ENCODE measurements at regions not wholly inside any gene's neighbourhood (a gene's known extent, or its start where the extent isn't known, plus 50 kb on each side); places are given as distances from the start of the nearest gene placed in this dataset.

DNA sequence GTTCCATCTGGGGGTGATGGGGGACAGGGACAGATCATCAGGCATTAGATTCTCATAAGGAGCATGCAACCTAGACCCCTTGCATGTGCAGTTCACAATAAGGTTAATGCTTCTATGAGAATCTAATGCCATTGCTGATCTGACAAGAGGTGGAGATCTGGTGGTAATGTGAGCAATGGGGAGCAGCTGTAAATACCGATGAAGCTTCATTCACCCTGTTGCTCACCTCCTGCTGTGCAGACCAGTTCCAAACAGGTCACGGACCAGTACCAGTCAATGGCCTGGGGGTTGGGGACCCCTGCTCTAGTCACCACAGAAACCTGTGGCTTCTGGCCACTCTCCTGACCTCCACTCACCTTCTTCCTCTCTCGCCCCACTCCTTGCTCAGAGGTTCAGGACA is 229.9 kb downstream of the PTPRU start:
- no peak for DNase-seq (ENCODE audit: low spot score)
- in situ Hi-C loops (cut with HindIII; ENCODE audit: low sequenced_read_pairs) = no loop called here

GRCh38 chr1:29465755-29466154 is 229.4 kb downstream of the PTPRU start:
- no peak for DNase-seq (ENCODE audit: low spot score)
- in situ Hi-C loops (cut with HindIII; ENCODE audit: low sequenced_read_pairs) = no loop called here

DNA sequence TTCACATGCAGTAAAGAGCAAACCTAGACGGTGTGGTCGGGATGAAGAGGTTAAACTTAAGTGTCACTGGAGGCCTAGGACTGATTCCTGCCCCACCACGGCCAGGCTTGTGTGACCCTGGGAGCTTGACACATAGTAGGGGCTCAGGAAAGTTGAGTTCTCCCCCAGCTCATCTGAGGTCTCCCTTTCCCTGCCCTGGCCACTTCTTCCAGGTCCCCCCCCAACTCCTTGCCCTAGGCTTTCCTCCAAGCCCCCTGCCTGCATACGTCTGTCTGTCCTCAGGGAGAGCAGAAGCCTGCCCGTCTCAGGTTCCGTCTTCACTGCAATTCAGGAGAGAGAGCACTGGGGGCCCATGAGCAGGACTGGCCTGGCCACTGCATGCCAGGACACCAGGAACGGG is 225.8 kb downstream of the PTPRU start:
- no peak for DNase-seq (ENCODE audit: low spot score)
- in situ Hi-C loops (cut with HindIII; ENCODE audit: low sequenced_read_pairs) = no loop called here

DNA sequence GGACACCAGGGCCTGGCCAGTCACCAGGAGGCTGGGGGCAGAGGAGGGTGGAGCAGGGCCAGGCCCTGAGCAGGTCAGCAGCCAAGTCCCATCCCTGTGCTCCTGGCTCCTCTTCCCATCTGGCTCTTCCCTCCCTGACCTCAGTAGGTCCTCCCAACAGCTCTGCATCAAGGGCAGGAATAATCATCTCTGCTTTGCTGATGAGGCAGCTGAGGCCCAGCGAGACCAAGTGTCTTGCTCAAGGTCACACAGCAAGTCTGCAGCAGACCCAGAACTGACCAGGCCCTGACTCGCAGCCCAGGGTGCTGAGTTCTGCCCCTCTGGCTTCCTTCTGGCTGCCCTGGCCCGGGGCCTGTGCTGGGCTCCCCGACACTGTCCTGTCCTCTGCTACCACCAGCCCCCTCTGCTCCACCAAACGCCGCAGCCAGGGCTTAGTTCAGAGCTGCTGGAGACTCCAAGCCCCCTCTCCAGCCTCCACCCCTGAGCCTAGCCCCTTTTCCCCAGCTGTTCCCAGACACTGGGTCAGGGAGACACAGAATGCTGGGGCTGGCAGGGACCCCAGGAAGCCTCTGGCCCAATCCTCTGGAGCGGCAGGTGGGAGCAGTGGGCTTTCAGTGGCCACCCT is 224.9 kb downstream of the PTPRU start:
- in situ Hi-C loops (cut with HindIII; ENCODE audit: low sequenced_read_pairs) = no loop called here
- peak; percentile 34 for DNase-seq (ENCODE audit: low spot score)

DNA sequence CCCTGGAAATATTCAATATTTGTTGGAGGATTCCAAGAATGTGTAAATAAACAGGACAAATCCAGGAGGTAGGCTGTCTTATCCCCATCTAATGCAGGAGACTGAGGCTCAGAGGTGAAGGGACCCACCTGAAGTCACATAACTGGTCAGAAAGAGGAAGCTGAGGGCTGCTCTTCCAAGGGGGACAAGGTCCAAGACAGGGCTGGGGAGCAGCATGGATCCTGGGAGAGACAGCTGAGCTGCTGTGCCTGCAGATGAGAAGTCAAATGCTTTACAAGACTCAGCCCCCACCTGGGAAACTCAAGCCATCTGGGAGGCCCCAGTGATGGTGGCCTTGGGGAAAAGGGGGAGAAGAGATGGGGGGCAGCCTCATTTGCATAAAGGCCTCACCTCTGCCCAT is 224.4 kb downstream of the PTPRU start:
- in situ Hi-C loops (cut with HindIII; ENCODE audit: low sequenced_read_pairs) = no loop called here

DNA sequence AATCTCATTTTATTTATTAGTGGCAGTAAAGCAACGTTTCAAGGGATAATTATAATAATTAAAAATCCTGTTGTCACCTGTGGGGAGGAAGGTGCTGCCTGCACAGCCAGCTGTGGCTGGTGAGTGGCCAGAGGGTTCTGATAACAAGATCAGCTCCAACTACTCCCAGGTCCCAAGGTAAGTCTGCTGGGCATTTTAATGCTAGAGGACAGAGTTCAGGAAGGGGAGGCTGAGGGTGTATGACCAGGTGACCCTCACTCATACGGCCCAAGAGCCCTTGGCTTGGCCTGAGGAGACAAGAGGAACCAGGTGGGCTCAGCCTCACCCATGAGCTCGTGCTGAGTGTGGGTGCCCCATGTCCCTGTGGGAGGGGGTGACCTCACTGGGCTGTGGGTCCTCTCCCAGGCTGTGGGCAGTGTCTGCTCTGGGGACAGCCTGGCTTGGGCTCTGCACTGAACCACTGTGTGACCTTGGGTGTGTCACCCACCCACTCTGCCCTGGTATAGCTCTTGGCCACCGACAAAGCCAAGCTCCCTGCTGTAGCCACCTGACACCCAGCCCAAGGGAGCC is 223.8 kb downstream of the PTPRU start:
- in situ Hi-C loops (cut with HindIII; ENCODE audit: low sequenced_read_pairs) = no loop called here

More for the DNA sequence above, 224.4 kb downstream of the PTPRU start:
- no peak for DNase-seq (ENCODE audit: low spot score)

DNA sequence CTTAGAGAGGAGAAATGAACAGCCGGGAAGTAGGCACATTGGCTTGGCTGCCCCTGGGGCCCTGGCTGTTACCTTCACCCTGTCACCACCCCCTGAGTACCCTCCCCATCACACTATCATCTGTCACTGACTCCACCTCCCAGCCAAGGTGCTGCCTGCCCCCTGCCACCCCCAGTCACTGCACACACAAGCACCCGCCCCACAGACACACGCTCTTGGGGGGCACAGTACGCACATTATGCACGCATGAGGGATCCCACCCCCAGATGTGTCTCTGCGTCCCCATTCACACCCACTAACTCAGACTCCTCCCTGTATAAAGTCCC is 223.3 kb downstream of the PTPRU start:
- DNase-seq (ENCODE audit: low spot score) = no peak
- in situ Hi-C loops (cut with HindIII; ENCODE audit: low sequenced_read_pairs) = no loop called here

More for the DNA sequence above, 223.8 kb downstream of the PTPRU start:
- DNase-seq (ENCODE audit: low spot score) = no peak

- in situ Hi-C loops (cut with HindIII; ENCODE audit: low sequenced_read_pairs) = no loop called here
These were observed 222.7 kb downstream of the PTPRU start for GRCh38 chr1:29458737-29459619.

GRCh38 chr1:29457496-29458368 is 221.4 kb downstream of the PTPRU start:
- no peak for DNase-seq (ENCODE audit: low spot score)
- in situ Hi-C loops (cut with HindIII; ENCODE audit: low sequenced_read_pairs) = no loop called here

More at GRCh38 chr1:29458737-29459619, 222.7 kb downstream of the PTPRU start:
- DNase-seq (ENCODE audit: low spot score) = no peak

DNA sequence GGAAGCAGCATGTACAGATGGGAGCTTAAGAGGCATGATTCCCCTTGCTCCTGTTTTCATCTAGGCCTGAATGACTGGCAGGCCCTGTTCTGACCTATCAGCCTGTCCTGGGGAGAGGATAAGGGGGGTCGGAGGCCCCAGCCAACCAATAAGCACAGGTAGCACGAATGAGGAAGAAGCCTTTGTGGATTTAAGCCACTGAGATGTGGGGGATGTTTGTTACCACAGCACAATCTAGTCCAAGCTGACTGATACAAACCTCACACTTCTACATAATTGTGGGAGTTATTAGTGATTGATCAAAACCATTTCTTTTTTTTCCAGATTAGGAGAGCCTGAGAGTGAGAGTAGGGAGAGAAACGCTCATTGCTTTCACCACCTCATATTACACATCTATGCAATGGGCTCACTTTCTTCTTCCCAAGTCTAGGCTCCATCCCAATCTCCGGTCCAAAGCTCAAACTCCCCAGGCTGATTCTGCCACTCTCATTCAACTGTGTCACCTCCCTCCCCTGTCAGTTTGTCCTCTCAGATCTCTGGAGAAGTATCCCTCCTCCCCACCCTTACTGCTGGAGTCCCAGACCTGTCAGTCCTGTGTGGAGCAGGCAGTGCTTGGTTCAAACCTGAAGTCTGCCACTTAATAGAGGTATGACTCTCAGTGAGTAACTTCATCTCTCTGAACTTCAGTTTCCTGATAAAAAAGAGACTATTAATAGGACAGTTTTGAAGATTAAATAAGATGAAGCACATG is 220.5 kb downstream of the PTPRU start:
- DNase-seq (ENCODE audit: low spot score) = no peak
- in situ Hi-C loops (cut with HindIII; ENCODE audit: low sequenced_read_pairs) = no loop called here

DNA sequence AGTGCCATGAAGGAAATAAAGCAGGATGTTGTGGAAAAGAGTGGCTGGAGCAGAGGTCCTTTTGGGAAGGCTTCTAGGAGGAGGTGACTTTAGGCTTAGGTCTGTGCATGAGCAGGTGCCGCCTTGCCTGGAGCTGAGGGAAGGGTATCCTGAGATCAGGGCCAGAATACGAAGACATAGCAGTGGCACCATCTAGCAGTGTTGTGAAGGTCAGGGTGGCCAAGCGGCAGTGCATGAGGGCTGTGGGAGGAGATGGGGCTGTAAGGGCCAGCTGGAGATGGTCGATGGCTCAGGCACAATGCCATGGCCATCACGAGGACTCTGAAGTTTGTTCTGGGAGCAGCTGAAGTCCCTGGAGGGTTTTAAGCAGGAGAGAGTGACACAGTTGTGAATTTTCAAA is 219.5 kb downstream of the PTPRU start:
- DNase-seq (ENCODE audit: low spot score) = no peak
- in situ Hi-C loops (cut with HindIII; ENCODE audit: low sequenced_read_pairs) = no loop called here

GRCh38 chr1:29454616-29455380 is 218.5 kb downstream of the PTPRU start:
- in situ Hi-C loops (cut with HindIII; ENCODE audit: low sequenced_read_pairs) = no loop called here
- no peak for DNase-seq (ENCODE audit: low spot score)

DNA sequence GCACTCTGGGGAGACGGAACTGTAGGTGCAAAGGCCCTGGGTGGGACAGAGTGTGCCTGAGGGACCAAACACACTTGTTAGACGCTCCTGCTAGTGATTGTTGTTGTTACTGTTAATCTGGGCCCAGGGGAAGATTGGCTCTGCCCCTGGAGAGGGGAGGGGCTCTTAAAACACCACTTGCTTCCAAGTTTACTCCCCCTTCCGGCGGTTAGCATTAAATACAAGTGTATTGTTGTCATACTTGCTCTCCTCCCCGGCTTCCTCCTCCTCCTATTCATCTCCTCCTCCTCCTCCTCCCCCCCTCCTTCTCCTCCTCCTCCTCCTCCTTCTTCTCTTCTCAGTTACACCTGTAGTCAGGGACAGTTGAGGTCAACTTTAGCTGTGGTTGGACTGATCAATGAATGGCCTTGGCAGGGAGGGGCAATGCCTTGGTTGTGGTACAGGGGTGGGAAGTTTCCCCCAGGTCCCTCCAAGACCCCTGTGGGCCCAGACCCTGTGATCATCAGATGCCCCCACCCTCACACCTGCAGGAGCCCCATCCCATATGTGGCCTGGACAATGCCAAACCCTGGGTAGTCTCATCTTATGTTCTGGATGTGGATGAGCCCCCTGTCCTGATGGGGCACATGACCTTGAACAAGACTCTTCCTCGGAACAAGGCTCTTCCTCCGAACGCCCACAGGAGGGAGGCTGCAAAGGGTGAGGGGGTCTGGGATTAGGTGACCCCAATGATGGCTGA is 217.3 kb downstream of the PTPRU start:
- DNase-seq (ENCODE audit: low spot score) = peak; percentile 17
- in situ Hi-C loops (cut with HindIII; ENCODE audit: low sequenced_read_pairs) = no loop called here

- in situ Hi-C loops (cut with HindIII; ENCODE audit: low sequenced_read_pairs) = no loop called here
- DNase-seq (ENCODE audit: low spot score) = no peak
These were observed 216.3 kb downstream of the PTPRU start for GRCh38 chr1:29452463-29453230.

DNA sequence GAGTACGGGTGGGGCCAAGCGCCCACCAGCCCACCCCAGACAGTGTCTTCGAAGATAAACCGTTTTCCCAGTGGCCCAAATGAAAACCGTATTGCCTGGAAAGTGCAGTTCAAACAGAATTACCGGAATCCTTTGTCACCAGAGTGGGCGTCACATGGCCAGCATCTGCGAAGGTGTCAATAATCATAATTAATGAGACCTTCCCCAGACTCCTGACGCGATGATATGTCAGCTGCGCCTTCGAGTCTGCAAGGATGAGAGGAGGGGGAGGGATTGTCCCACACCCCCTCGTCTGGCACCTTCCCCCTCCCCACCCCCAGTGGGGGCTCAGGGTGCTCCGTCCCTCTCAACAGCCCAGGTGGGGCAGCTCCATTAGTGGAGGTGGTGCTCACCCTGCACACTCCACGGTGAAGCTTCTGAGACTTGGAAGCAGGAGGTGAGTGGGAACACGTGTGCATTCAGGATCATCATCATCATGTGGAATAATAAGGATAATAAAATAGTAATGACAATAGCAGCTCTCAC is 215.1 kb downstream of the PTPRU start:
- in situ Hi-C loops (cut with HindIII; ENCODE audit: low sequenced_read_pairs) = no loop called here
- DNase-seq (ENCODE audit: low spot score) = no peak

DNA sequence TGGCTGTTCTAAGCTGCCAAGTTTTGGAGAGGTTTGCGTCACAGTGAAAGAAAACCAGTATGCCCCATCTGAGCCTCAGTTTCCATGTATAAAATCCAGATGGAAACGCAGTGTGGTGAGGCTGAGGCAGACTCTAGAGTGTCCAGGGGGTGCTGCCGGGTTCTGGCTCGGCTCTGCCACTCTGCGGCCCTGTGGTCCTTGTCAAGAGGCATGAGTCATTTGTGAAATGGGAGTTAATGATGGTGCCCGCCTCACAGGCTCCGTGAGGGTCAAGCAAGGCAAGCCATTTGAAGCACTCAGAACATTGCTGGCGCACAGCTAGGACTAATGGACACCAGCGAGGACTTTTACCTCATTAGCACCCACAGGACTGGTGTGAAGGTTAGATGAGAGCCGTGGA is 214.3 kb downstream of the PTPRU start:
- in situ Hi-C loops (cut with HindIII; ENCODE audit: low sequenced_read_pairs) = no loop called here
- DNase-seq (ENCODE audit: low spot score) = no peak
